GM23248 (cell line): ENCODE measurements at regions not wholly inside any gene's neighbourhood (a gene's known extent, or its start where the extent isn't known, plus 50 kb on each side); places are given as distances from the start of the nearest gene placed in this dataset.

Experiments
- EZH2 ChIP-seq: fragments of 200-600 bp; sonication (generic); IDR thresholded peaks from 2 replicates; pipeline ENCODE4 v1.6.1; 2018; ENCODE audit warnings: antibody characterized with exemption, mild to moderate bottlenecking; ENCODE audit not compliant: insufficient read depth, poor library complexity, severe bottlenecking
- EZH2phosphoT487 ChIP-seq: fragments of 200-600 bp; sonication (generic); IDR thresholded peaks from 2 replicates; pipeline ENCODE4 v1.6.1; 2018; ENCODE audit warnings: antibody characterized with exemption, moderate library complexity, mild to moderate bottlenecking, low read depth; ENCODE audit not compliant: insufficient read depth

- no peak for TF ChIP-seq EZH2
- TF ChIP-seq EZH2phosphoT487: no peak
Observed at GRCh38 chr2:23149777-23150176, 235.2 kb upstream of the KLHL29 start.
